ENCODE measurements at regions not wholly inside any gene's neighbourhood (a gene's known extent, or its start where the extent isn't known, plus 50 kb on each side); places are given as distances from the start of the nearest gene placed in this dataset.
A peak's percentile ranks its signal among the peaks of the same experiment; 100 is the strongest.
"Not testable (repeated sequence)": the region's sequence is repeated elsewhere in the genome, so short reads cannot be mapped to it uniquely, and the experiment has no call there.

DNA sequence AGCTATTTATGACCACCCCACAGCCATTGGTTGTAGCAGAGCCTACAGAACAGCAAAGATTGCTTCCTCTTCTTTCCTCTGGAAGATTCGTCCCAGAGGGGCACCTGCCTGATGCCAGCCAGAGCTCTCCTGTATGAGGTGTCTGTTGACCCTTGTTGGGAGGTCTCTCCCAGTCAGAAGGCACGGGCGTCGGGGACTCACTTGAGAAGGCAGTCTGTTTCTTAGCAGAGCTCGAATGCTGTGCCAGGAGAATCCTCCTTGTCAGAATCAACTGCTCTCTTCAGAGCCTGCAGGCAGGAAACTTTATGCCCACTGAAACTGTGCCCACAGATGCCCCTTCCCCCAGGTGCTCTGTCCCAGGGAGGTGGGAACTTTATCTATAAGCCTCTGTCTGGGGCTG is 479.5 kb upstream of the IZUMO3 start:
- DNase-seq, result no peak

DNA sequence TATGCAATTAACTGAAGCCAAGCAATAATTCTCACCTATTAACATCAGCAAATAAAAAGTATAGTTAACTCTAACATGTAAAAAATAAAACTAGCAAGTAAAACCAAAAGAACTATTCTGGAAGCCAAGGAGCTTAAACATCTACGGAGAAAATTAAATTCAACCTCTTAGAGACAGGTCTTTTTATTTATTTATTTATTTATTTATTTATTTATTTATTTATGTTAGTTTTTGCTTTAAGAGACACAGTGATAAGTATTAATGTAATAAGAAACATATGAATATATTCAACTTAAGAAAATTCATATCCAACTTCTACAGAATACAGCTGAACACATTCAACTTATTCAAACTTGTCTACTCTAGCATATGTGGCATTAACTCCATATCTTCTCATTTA is 472.1 kb upstream of the IZUMO3 start:
- DNase-seq, result no peak

DNA sequence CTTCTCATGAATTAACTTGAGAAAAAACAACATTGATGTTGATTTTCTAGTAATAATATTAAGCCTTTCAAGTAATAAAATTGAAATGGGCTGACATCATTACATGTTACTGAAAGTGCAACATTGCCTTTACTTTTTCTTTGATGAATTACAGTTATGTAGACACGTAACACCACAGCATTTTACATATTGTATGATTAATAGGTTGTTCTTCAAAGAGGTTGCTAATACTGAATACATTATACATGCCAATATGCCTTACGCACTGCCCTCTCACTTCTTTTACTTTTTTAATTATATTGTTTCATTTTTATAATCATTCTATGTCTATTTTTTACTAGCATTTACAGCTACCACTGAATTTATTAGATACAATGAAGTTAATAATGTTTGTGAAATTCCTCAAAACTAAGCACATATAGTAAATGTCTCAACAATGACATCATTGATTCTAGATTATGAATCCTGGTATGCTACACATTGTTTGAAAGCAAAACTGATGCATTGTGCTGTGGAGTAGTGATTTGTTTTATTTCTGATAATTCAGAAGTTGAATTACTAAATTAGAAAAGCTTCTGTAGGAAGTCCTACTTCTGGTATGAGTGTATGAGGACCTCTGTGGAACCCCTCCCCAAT is 464.4 kb upstream of the IZUMO3 start:
- DNase-seq, result no peak

DNA sequence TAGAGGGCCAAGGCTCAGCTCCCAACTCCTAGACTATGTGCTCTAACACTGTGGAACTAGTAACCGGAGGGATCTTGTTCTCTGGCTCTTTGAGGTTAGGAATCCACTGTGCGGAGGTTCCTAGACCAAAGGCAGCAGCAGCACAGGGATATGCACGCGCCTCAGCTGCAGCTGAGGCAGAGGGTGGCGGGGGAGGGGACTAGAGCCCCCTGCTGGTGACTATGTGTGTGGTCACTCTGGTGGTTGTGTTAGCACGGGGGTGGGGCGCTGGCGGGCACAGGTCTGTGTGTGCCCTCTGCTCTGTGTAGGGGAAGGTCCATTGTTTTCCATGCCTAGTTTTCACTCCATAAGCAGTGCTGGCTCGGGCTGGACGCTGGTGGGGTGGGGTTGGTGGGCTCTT is 458.0 kb upstream of the IZUMO3 start:
- DNase-seq, result no peak

DNA sequence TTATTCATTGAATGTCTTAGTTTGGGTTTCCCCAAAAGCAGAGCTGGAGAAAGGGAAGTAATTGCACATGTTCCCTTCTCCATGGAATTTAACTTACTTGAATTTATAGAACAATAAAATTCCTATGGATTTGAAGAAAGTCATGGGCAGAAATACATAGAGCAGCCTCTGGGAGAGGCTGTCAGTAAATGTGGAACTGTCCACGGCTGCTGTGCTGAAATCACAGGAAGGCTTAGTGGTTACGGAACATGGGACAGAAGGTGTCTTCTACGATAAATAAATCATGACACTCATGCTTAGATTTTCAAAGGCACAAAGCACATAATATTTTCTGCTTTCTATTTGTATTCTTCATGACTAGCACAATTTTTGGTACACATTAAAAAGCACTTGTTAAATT is 440.6 kb upstream of the IZUMO3 start:
- DNase-seq, result no peak

DNA sequence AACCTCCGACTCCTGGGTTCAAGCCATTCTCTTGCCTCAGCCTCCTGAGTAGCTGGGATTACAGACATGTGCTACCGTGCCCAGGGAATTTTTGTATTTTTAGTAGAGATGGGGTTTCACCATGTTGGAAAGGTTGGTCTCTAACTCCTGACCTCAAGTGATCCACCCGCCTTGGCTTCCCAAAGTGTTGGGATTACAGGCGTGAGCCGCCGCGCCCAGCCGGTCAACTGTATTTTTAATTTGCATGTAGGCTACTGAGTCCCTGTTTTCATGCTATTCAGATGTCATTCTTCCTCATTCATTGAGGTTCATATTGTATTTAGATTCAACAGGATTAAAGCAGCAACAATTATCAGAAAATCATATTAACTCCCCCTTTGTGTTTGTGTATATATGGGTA is 425.1 kb upstream of the IZUMO3 start:
- not testable (repeated sequence) for DNase-seq

DNA sequence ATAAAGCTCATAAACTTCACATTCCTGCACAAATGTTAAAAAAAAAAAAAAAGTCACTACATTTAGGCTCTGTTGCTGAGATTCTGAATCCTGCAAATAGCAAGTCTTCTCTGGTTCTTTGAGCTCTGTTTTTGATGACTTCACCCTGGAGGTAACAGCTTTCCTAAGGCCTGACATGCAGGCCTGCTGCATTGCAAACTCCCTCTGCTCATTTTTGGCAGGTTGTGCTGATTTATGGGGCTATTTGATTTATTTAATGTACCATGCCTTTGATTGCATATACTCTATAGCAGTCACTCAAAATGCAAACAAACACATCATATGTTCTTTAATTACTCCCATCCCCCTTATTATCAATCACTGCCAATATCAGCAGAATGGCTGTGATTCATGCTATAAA is 416.1 kb upstream of the IZUMO3 start:
- DNase-seq, result no peak

DNA sequence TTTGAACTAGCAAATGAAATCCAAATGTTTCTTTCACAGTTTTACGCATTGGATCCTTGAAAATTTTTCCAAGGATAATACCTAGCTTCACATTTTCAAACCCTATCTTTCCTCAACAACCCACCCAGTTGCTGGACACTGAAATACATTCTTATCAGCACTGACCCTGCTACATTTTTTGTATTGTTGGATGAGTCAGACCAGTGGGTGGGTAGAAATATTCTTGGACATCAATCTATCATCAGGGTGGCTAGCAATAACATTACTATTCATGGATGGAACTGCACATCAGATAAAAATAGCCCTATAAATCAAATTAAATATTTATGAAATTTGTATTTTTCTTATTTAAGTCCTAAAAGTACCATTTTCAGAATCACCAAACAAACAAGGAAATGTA is 407.4 kb upstream of the IZUMO3 start:
- no peak for DNase-seq

DNA sequence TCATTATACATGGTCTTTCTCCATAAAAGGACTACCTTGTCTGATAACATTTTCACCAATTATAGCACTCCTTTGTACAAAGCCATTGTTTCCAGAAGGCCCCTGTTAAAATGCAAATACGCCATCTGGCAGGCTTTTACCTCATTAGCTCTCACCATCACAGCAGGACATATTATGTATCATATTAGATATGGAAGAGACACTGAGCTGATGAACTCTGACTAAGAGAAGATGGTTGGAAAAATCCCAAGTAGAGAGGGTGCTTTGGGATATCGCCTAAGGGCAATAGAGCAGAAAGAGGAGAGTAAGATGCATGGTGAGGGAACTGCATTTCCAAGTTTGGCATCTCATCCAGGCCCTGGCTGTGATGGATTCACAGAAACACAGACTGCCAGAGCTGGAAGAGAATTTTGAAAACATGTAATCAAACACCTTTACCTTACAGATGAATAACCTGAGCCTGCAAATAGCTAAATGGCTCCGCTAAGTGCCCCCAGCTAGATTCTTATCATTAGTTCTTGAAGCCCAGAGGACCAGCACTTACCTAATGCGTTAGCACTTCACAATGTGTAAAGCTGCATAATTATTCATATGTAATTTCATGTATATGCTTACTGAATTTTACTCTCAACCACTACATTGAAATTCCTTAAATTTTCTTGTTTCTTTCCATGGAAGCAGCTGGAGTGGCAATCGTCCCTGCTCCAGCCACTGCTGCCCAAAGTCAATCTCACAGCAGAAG is 393.6 kb upstream of the IZUMO3 start:
- peak; percentile 73 for DNase-seq

DNA sequence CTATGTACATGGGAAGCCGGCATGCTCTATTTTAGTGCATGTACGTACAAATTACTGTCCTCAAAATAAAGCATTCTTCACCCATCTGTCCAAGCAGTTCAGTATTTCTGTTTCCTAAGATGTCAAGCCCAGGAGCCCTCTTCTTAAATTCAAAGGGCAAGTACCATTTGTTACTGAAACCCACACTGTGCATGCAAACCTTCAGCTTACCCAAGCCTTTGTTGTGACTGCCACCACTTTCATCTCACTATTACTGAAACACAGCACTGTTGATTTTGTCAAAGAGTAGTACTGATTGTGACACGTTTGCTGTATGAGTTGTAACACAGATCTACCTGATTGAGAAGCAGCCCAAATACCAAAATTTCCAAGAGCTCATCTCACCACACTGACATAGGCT is 390.4 kb upstream of the IZUMO3 start:
- DNase-seq, result no peak

DNA sequence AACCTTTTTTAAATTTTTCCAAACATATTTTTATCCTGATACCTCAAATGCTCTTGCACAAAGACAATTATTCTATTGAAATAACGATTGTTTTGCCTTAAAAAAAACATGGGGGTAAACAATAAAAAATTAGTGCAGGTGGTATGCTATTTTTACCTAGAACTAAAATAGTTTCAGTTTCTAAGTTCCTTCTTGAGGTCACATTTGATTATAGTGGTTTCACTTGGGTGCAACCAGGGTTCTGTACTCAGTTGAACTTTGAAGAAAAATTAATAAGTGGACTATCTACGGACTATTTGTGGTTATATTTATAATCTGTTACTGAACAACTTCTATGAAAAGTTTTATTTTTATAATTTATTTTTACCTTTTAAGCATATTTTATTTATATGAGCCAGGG is 387.1 kb upstream of the IZUMO3 start:
- DNase-seq, result no peak

DNA sequence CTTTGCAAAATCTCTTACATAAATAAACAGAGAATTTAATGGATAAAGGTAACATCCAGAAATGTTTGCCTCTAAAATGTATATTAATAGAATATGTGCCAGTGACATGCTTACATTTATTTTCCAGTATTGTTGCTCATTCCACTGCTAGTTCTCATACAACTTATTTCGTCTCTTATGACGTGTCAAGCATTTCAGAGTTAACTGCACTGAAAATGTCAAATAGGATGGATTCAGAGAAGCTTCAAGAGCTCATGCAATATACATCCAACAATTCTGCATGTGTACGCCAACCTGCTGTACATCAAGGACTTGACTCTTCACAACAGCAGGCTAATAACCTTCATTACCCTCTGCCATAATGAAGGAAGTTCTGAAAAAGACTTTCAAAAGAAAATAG is 386.2 kb upstream of the IZUMO3 start:
- no peak for DNase-seq

DNA sequence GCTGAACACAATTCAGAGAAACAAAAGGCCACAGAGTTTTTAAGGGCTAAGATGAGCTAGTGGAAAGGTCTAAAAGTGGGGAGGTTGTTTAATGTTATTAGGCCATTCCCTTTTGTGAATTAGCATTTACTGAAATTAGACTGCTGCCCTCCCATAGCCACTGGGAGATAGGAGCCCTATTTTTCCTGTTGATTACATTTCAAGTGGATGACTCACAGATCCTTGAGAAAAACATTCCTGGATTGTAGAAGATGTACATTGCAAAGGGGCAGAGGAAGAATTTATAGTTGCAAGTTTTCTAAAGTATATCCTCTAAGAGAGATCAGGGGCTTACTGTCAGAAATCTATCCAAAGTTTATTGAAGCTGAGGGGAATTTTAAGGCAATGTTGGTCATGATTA is 367.1 kb upstream of the IZUMO3 start:
- DNase-seq, result no peak

DNA sequence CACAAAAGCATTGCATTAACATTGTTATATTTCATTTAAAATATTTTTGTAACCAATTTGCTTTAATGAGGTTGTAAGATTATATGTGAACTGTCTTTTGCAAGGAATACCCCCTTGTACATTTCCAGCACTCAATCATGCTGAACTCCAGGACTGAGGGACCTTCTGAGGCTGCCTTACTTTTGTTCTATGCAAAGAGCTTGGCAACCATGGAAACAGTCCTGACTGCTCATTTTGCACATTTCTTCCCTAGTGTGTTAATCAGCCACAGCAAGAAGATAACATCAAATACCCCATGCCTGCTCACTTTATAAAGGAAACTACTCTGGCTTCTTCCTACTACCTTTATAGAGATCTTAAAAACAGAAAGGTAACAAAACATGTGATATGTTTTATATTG is 355.6 kb upstream of the IZUMO3 start:
- no peak for DNase-seq

DNA sequence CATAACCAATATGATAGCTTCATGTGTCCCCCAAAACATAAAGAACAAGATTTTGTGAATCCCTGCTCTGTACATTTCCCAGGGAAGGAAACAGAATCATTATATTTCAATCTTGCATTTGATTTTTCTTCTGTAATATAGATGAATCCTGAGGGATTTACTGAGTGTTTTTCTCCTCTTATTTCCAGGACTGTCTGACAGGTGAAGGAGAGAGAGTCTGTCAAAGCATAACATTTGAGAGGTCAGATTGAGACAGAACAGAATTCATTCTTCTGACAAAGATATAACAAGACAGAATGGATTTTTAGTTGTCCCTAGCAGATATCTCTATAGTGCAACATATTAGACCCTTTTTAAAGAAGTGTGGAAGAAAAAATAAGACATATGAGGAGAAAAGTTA is 354.5 kb upstream of the IZUMO3 start:
- DNase-seq, result no peak

DNA sequence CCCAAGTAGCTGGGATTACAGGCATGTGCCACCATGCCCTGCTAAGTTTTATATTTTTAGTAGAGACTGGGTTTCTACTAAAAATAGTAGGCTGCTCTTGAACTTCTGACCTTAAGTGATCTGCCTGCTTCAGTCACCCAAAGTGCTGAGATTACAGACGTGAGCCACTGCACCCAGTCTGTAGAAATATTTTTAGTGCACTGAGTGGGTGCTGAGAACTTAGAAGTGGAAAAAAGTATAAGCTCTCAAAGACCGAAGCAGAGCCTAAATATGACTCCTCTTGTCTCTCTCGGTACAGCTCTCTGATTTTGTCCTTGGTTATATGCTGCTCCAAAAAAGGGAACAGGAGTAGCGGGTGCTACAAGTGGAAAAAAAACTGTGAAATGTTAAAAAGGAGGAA is 353.8 kb upstream of the IZUMO3 start:
- DNase-seq, result no peak

DNA sequence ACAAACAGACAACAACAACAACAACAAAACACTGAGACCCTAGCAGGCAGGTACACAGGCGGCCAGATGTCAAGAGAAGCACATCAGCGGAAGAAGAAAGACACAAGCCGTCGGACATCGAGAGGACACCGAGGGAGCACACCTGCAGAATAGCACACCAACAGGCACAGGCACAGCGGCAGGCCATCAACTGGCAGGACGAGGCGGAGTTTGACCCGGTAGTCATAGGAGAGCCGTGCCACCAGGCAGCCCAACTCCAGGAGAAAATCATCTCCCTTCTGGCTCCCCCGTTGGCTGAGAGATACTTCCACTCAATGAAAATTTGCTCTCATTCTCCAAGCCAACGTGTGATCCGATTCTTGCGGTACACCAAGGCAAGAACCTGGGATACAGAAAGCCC is 352.1 kb upstream of the IZUMO3 start:
- DNase-seq, result no peak

DNA sequence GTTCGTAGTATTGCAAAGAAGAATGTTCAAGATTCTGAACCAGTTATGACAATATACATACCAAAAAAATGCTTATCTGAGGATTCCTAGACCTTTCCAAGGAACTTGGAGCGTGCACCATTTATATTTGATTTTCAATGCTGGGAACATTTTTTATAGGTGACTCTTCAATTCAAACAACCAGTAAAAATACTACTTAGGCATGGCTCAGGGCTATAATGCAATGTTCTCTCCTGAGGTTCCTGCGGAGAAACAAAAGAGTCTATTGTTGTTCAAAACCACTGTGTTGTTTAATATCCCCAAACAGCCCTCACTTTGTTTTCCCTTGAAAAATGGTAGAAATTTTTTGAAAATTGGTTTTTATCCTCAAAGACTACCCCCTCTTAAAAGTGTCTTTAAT is 335.7 kb upstream of the IZUMO3 start:
- no peak for DNase-seq

DNA sequence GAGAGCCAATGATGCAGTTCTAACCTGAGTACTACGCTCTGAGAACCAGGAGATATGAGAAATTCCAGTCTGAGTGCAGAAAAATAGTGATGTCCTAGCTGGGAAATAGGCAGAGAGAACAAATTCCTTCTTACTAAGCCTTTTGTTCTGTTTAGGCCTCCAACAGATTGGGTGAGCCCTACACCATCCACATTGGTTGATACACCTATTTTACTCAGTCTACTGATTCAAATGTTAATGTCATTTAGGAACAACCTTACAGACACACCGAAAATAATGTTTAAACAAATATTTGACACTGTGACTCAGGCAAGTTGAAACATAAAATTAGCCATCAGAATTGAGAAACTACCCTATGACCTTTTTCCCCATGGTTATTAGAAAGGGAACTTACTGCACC is 333.9 kb upstream of the IZUMO3 start:
- no peak for DNase-seq

DNA sequence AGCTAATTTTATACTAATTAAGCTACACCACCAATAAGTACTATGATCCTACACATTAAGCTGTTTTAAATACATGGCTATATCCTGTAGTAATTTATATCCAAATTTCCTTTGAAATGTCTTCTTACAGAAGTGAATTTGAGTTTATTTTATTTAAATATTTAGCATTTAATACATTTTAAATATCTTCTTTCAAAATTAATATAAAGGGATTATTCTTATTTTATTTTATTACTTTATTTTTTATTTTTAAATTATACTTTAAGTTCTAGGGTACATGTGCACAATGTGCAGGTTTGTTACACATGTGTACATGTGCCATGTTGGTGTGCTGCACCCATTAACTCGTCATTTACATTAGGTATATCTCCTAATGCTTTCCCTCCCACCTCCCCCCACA is 310.9 kb upstream of the IZUMO3 start:
- DNase-seq, result not testable (repeated sequence)

DNA sequence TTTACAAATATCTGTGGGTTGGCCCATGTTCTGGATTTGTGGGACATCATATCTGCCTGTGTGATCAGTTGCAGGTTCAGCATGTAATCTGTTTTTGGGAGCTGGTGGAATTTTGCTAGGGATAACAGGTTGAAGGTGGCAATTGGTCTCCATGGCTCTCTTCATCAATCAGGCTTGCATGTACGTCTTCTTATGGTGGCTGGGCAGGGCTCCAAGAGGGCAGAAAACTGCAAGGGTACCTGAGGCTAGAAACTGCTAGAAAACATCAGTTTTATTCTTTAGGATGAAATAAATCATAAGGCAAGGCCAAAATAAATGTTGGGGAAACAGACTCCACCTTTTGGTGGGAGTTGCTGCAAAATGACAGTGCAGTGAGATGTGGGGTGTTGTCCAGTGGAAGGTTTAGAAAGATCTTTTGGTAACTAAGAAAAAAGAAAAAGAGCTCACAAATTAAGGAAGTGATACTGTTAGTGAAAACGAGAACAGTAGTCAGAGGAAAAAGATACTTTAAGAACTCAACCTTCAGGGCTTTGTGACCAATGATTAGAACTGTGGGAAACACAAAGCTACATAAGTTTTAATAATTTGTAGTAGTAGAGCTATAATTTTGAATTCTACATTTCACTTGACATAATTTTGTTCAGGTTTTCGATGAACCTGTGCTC is 300.7 kb upstream of the IZUMO3 start:
- DNase-seq, result no peak

DNA sequence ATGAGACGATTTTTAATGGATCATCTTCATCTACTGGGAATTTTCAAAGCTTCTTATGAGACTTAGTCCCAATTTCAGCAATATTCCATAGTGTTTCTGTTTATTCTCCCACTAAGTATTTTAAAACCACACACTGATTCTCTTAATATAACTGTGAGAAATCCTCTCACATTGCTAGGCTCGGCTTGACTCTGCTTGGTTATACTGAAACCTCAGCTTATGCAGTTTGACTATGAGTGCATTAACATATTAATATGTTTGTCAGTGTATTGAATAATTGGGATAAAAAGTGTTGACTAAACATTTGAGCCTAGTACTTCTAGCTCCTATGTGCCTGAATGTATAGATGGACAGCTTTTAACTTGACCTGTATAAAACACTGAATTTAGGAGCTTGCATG is 298.5 kb upstream of the IZUMO3 start:
- DNase-seq, result no peak

DNA sequence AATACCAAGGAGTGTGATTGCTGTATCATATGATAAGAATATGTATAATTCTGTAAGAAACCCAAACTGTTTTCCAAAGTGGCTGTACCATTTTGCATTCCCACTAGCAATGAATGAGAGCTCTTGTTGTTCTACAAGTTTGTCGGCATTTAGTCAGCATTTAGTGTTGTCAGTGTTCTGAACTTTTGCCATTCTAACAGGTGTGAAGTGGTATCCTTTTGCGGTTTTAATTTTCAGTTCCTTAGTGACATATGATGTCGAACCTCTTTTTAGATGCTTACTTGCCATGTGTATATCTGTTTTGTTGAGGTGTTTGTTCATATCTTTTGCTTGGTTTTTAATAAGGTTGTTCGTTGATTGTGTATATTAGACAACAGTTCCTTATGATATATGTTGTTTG is 296.3 kb upstream of the IZUMO3 start:
- no peak for DNase-seq

DNA sequence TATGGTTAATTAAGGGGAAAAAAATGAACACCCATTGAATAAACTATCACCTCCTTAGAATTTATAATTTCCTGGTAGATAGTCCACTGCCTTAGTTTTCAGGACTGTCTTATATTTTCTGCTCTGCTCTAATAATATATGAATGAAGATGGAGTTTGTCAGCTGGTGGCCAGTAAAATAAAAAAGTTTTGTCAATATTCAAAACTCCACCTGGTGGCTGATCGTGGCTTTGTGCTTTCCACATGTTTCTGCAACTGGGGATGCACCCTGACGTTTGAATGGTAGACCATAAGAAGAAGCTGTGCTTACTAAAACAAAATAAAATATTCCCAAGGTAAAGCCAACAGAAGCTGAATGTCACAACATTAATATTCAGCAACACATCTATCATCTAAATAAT is 286.6 kb upstream of the IZUMO3 start:
- no peak for DNase-seq

DNA sequence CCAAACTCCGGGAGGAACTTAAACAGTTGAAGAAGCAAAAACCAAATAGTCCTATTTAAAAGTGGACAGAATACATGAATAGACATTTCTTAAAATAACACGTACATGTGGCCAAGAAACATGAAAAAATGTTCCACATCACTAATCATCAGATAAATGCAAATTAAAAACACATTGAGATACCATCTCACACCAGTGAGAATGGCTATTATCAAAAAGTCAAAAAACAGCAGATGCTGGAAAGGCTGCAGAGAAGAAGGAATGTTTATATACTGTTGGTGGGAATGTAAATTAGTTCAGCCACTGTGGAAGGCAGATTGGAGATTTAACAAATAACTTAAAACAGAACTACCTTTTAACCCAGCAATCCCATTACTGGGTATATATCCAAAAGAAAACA is 283.0 kb upstream of the IZUMO3 start:
- DNase-seq, result no peak

All from NCI-H2081 treated with DMSO at 0.1 percent for 48 hours (cell line).